HCT116 (cell line): ENCODE measurements at regions not wholly inside any gene's neighbourhood (a gene's known extent, or its start where the extent isn't known, plus 50 kb on each side); places are given as distances from the start of the nearest gene placed in this dataset.

Experiments used
- ATAC-seq: fragments of 200-7000 bp; cut with Tn5 transposase; 2 replicates; pipeline ENCODE4 v1.9.1; 2020; ENCODE audit warnings: mild to moderate bottlenecking, moderate library complexity
- BruUV-seq: library from RNA; stranded (reverse); fragments of 400-500 nt; replicated peaks from 2 replicates; lab custom pipeline; 2021; lab: Mats Ljungman, UMichigan
- CTCF ChIA-PET: fragments of 300-600 bp; sonication (Branson Sonifier 250); formaldehyde crosslinking; loops from one replicate; lab custom pipeline; 2021; ENCODE audit warnings: antibody characterized with exemption; lab: Charles Lee
- POLR2A ChIA-PET: fragments of 300-600, 350-600 bp; sonication (Branson Sonifier 250); formaldehyde crosslinking; loops from one replicate; lab custom pipeline; 2021; ENCODE audit warnings: antibody characterized with exemption; lab: Charles Lee
- RAD21 ChIA-PET, 2 experiments: fragments of 300-600 bp; sonication (Branson Sonifier 250); formaldehyde crosslinking; loops; one replicate each; lab custom pipeline; 2023; ENCODE audit warnings: low total read pairs in 2 of 2; ENCODE audit not compliant: uncharacterized antibody in 2 of 2, unreplicated experiment in 2 of 2, low non-redundant PET in 1 of 2; lab: Charles Lee
- DNase-seq: peaks from one replicate; pipeline ENCODE4 v3.0.0-alpha.2; 2010; ENCODE audit warnings: low read depth, low spot score
- H2AFZ ChIP-seq: fragments of 200-600 bp; shearing (Covaris generic), sonication (generic); 2 replicates; pipeline ENCODE4 v1.6.1; 2017; ENCODE audit warnings: low read depth, mixed run types, mixed read lengths, antibody characterized with exemption, low read length; ENCODE audit not compliant: poor library complexity, severe bottlenecking
- H3K27ac ChIP-seq: 2 replicates; pipeline ENCODE4 v1.5.1; 2012; ENCODE audit warnings: low read depth, low read length
- H3K27me3 ChIP-seq: fragments of 200-600 bp; sonication (generic); 2 replicates; pipeline ENCODE4 v1.6.1; 2016; ENCODE audit warnings: mixed run types, low read length, mixed read lengths; ENCODE audit not compliant: insufficient read depth
- H3K36me3 ChIP-seq, 2 experiments: fragments of 200-500 bp in 1 of 2; fragments of 200-600 bp in 1 of 2; sonication (Bioruptor generic) in 1 of 2; sonication (generic) in 1 of 2; 2 replicates each; pipeline versions ENCODE4 v1.5.1 to v1.6.1; 2014 to 2016; ENCODE audit warnings: low read length in 2 of 2, inconsistent platforms in 1 of 2, mixed read lengths in 1 of 2, mixed run types in 1 of 2; ENCODE audit not compliant: insufficient read depth in 2 of 2, control insufficient read depth in 1 of 2
- H3K4me1 ChIP-seq, 2 experiments: fragments of 200-600 bp in 1 of 2; sonication (generic) in 1 of 2; 2 replicates each; pipeline versions ENCODE4 v1.5.1 to v1.6.1; 2012 to 2017; ENCODE audit warnings: low read length in 2 of 2, inconsistent platforms in 1 of 2, mild to moderate bottlenecking in 1 of 2, mixed read lengths in 1 of 2, mixed run types in 1 of 2, moderate library complexity in 1 of 2; ENCODE audit not compliant: insufficient read depth in 2 of 2, control insufficient read depth in 1 of 2
- H3K4me2 ChIP-seq: fragments of 200-600 bp; sonication (generic); 2 replicates; pipeline ENCODE4 v1.6.1; 2017; ENCODE audit warnings: mixed run types, low read length, mixed read lengths
- H3K4me3 ChIP-seq, 2 experiments: fragments of 200-600 bp in 1 of 2; sonication (generic) in 1 of 2; replicated peaks in 1 of 2; 2 replicates each; pipeline ENCODE4 v1.5.1; 2011 to 2016; ENCODE audit warnings: low read length in 2 of 2, control low read depth in 1 of 2, low read depth in 1 of 2, mild to moderate bottlenecking in 1 of 2, mixed read lengths in 1 of 2, mixed run types in 1 of 2
- H3K79me2 ChIP-seq: fragments of 200-600 bp; sonication (generic); 2 replicates; pipeline ENCODE4 v1.6.1; 2017; ENCODE audit warnings: mild to moderate bottlenecking, mixed run types, low read length, moderate library complexity, mixed read lengths; ENCODE audit not compliant: insufficient read depth
- H3K9ac ChIP-seq: fragments of 200-600 bp; sonication (generic); 2 replicates; pipeline ENCODE4 v1.6.1; 2016; ENCODE audit warnings: low read length, mixed read lengths
- H3K9me2 ChIP-seq: fragments of 200-600 bp; sonication (generic), shearing (Covaris generic); 2 replicates; pipeline ENCODE4 v1.6.1; 2017; ENCODE audit warnings: mixed run types, mild to moderate bottlenecking, moderate library complexity; ENCODE audit not compliant: insufficient read depth
- H3K9me3 ChIP-seq, 2 experiments: fragments of 200-500 bp in 1 of 2; fragments of 200-600 bp in 1 of 2; sonication (Bioruptor generic) in 1 of 2; sonication (generic) in 1 of 2; 2 replicates each; pipeline ENCODE4 v1.6.1; 2014 to 2017; ENCODE audit warnings: low read length in 2 of 2, mixed read lengths in 2 of 2, inconsistent platforms in 1 of 2, low read depth in 1 of 2, mild to moderate bottlenecking in 1 of 2, mixed run types in 1 of 2, moderate library complexity in 1 of 2; ENCODE audit not compliant: control insufficient read depth in 1 of 2, insufficient read depth in 1 of 2
- H4K20me1 ChIP-seq: fragments of 200-600 bp; sonication (generic), shearing (Covaris generic); 2 replicates; pipeline ENCODE4 v1.6.1; 2017; ENCODE audit warnings: mixed run types, mild to moderate bottlenecking, moderate library complexity; ENCODE audit not compliant: insufficient read depth
- CBX3 ChIP-seq: IDR thresholded peaks from 2 replicates; pipeline ENCODE4 v1.6.1; 2012; ENCODE audit warnings: low read depth
- EGR1 ChIP-seq: IDR thresholded peaks from 2 replicates; pipeline ENCODE4 v1.6.1; 2012; ENCODE audit warnings: low read depth
- FOSL1 ChIP-seq: IDR thresholded peaks from 2 replicates; pipeline ENCODE4 v1.6.1; 2012; ENCODE audit warnings: low read depth
- MAX ChIP-seq: IDR thresholded peaks from 2 replicates; pipeline ENCODE4 v1.6.1; 2012
- POLR2AphosphoS5 ChIP-seq: IDR thresholded peaks from 2 replicates; pipeline ENCODE4 v1.6.1; 2011; ENCODE audit warnings: mild to moderate bottlenecking, low read depth, low read length, moderate library complexity
- RAD21 ChIP-seq: IDR thresholded peaks from 2 replicates; pipeline ENCODE4 v1.6.1; 2012; ENCODE audit warnings: low read depth, mild to moderate bottlenecking
- SIN3A ChIP-seq: IDR thresholded peaks from 2 replicates; pipeline ENCODE4 v1.6.1; 2012; ENCODE audit warnings: low read depth
- SP1 ChIP-seq: IDR thresholded peaks from 2 replicates; pipeline ENCODE4 v1.6.1; 2012; ENCODE audit warnings: low read depth
- TCF7L2 ChIP-seq: IDR thresholded peaks from 2 replicates; pipeline ENCODE4 v1.7.0; 2011; ENCODE audit warnings: borderline replicate concordance, inconsistent platforms; ENCODE audit not compliant: insufficient read depth, insufficient read length; ENCODE audit errors: extremely low read depth
- ZNF274 ChIP-seq: fragments of 200-500 bp; sonication (Bioruptor generic); IDR thresholded peaks from 2 replicates; pipeline ENCODE4 v1.6.1; 2014; ENCODE audit warnings: mild to moderate bottlenecking, low read depth, low read length, inconsistent platforms
- intact Hi-C: fragments of 100-400 bp; cut with micrococcal nuclease; formaldehyde crosslinking; loops from 2 replicates; pipeline ENCODE4 v1.10.0; 2022
- TF ChIP-seq, protein P1 (sequence below), 3 experiments: fragments of 200-600 bp in 1 of 3; sonication (generic) in 1 of 3; IDR thresholded peaks in 2 of 3; conservative IDR thresholded peaks in 1 of 3; 2 replicates each; pipeline ENCODE4 v1.5.1; 2012 to 2017; ENCODE audit warnings: low read depth in 2 of 3, low read length in 2 of 3, antibody characterized with exemption in 1 of 3, borderline replicate concordance in 1 of 3, control low read depth in 1 of 3, mild to moderate bottlenecking in 1 of 3, mixed read lengths in 1 of 3, mixed run types in 1 of 3, moderate library complexity in 1 of 3; ENCODE audit not compliant: insufficient read depth in 1 of 3

DNA sequence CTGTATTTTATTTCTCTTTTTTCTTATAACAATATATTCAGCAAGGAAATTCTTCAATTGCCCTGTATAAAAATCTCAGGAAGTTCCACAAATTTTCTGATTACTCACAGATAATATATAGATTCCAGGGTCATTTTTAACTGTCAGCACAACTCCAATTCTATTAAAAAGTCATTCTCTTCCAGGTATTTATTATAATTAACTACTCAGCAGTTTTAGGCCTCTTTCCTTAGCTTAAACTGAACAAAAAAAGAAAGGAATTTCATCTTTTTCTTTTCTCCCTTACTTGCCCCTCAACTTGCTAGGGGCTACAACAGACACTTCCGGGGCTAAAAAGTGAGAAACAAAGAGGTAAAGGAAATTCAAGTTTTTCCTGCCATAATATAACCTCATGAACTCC lies 358.9 kb upstream of the LRATD1 start:
- Histone ChIP-seq H3K4me1 (no peaks in the 10 kb centered on the region), H3K27ac (no peak overlapping the region), H3K79me2 (no peaks in the 10 kb centered on the region), H3K4me3 (no peak overlapping the region), H3K9me2 (no peaks in the 10 kb centered on the region), H3K9me3 (peaks cover 0 to 20% of the 10 kb centered on the region in 2 experiments; a peak in 2 of 4 replicates), H3K4me2 (no peak overlapping the region), H4K20me1 (no peaks in the 10 kb centered on the region), H2AFZ (no peak overlapping the region), H3K27me3 (no peaks in the 10 kb centered on the region), H3K36me3 (no peaks in the 10 kb centered on the region), H3K9ac (no peak overlapping the region)
- TF ChIP-seq, protein P1, sequence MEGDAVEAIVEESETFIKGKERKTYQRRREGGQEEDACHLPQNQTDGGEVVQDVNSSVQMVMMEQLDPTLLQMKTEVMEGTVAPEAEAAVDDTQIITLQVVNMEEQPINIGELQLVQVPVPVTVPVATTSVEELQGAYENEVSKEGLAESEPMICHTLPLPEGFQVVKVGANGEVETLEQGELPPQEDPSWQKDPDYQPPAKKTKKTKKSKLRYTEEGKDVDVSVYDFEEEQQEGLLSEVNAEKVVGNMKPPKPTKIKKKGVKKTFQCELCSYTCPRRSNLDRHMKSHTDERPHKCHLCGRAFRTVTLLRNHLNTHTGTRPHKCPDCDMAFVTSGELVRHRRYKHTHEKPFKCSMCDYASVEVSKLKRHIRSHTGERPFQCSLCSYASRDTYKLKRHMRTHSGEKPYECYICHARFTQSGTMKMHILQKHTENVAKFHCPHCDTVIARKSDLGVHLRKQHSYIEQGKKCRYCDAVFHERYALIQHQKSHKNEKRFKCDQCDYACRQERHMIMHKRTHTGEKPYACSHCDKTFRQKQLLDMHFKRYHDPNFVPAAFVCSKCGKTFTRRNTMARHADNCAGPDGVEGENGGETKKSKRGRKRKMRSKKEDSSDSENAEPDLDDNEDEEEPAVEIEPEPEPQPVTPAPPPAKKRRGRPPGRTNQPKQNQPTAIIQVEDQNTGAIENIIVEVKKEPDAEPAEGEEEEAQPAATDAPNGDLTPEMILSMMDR (IDR thresholded peaks at IDR 0.05 in 2 of 3, conservative IDR thresholded peaks at IDR 0.05 in 1 of 3; ENCODE audit: borderline replicate concordance in 1 of 3, insufficient read depth in 1 of 3, low read depth in 2 of 3, low read length in 2 of 3): no peak
- TF ChIP-seq ZNF274 (no peak), SIN3A (no peak), MAX (no peak), RAD21 (no peak), CBX3 (no peak)
- no TSS peak for BruUV-seq
- ChIA-PET CTCF (no interaction called here), RAD21 (no interaction called here), POLR2A (no interaction called here)
- ATAC-seq (no peak), DNase-seq (no peak)
- intact Hi-C loops: no loop called here

DNA sequence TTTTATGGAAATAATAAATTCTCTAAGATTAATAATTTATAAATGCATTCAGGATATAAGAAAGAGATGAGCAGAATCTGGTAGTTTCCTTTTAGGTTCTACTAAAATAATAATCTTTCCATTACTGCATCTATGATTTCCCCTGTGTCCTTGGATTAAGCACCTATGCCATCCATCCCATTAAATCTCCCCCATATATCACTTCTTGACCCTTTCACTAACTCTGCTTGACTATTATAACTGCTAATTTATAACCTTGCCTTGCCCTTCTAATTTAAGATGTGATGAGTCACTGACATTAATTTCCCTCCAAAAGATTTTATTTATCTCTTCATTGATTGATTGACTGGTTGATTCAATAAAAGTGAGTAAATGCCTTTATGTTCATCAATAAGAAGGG lies 348.3 kb upstream of the LRATD1 start:
- Histone ChIP-seq H3K4me2 (no peak overlapping the region), H3K27ac (no peak overlapping the region), H3K79me2 (no peaks in the 10 kb centered on the region), H3K9ac (no peak overlapping the region), H3K36me3 (no peaks in the 10 kb centered on the region), H3K9me2 (no peaks in the 10 kb centered on the region), H3K4me1 (no peaks in the 10 kb centered on the region), H3K27me3 (no peaks in the 10 kb centered on the region), H3K4me3 (no peak overlapping the region), H4K20me1 (no peaks in the 10 kb centered on the region), H3K9me3 (peaks cover 9 to 18% of the 10 kb centered on the region in 2 experiments; a peak in 2 of 4 replicates), H2AFZ (no peak overlapping the region)
- BruUV-seq: no TSS peak
- POLR2A ChIA-PET: no interaction called here
- intact Hi-C loops: no loop called here
- CTCF ChIA-PET: no interaction called here
- RAD21 ChIA-PET: no interaction called here
- no peak for ATAC-seq
- TF ChIP-seq EGR1: no peak
- TF ChIP-seq, protein P1 (IDR thresholded peaks at IDR 0.05 in 2 of 3, conservative IDR thresholded peaks at IDR 0.05 in 1 of 3; ENCODE audit: borderline replicate concordance in 1 of 3, insufficient read depth in 1 of 3, low read depth in 2 of 3, low read length in 2 of 3): no peak
- no peak for TF ChIP-seq TCF7L2
- no peak for TF ChIP-seq SP1
- no peak for TF ChIP-seq FOSL1
- TF ChIP-seq POLR2AphosphoS5: no peak
- TF ChIP-seq CBX3: no peak
- DNase-seq: no peak
